ENCODE measurements at regions not wholly inside any gene's neighbourhood (a gene's known extent, or its start where the extent isn't known, plus 50 kb on each side); places are given as distances from the start of the nearest gene placed in this dataset.
"Not testable (repeated sequence)": the region's sequence is repeated elsewhere in the genome, so short reads cannot be mapped to it uniquely, and the experiment has no call there.

DNA sequence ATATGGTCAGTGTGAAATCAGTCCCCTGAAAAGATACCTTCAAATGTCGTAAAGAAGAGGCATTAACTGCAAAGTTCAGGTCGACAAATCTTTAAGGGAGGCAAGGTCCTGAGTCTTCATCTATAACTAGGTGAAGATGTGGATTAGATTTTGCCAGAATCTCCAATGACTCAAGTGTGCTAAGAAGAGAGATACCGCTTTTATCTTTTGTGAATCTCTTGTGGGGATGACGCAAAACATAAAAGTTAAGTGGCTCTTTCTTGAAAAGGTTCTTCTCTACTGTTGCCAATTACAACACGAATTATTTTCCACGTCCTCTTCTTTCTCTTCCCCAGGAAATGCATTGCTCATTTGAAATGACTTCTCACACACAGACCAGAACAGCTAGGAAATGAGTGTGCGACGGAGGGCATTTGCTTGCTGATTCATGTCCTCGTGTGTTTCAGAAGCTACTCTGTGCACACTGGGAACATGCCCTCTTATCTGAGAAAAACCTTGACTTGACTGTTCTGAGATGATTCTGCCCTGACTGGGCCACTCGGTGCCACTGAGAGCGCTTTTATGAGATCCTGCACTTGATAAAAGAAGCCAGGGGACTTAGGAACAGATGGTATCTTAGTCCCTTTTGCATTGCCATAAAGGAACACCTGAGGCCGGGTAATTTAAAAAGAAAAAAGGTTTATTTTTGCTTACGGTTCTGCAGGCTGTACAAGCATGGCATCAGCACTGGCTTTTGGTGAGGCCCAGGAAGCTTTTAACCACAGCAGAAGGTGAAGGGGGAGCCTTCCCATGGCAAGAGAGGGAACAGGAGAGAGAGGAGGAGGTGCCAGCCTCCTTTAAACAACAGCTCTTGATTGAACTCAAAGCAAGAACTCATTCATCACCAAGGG is 169.5 kb upstream of the PFKP start:
- DNase-seq: no peak
- WGBS, 2 donors (ENCODE audit: low coverage in 1 of 2): 63 to 64% methylated on average over 8 to 13 of the region's 13 CpGs

DNA sequence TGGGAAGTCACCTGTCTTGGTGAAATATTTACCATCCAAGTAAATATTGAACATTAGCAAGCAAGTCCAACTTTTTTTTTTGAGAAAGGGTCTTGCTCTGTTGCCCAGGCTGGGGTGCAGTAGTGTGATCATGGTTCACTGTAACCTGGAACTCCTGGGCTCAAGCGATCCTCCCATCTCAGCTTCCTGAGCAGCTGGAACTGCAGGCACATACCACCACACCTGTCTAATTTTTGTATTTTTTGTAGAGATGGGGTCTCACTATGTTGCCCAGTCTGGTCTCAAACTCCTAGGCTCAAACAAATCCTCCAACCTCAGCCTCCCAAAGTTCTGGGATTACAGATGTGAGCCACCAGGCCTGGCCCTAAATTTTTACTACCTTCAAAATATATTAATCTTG is 171.0 kb upstream of the PFKP start:
- H3K27ac ChIP-seq; in situ Hi-C loops (cut with MboI; ENCODE audit: low pct_ligation_motif_present in 1 of 4, low pct_unique_long_range_greater_than_20kb in 1 of 4, low sequenced_read_pairs in 3 of 4); H3K4me3 ChIP-seq; H3K9me3 ChIP-seq; H3K36me3 ChIP-seq; H3K27me3 ChIP-seq; H3K4me1 ChIP-seq; intact Hi-C loops (cut with DNase I; ENCODE audit: low total_unique reads); DNase-seq: not testable (repeated sequence)
- WGBS, 2 donors (ENCODE audit: low coverage in 1 of 2): 84% methylated on average over 1 of the region's 1 CpG; no CpG with 5 or more reads in 1 of the 2 donors

More for the DNA sequence above, 169.5 kb upstream of the PFKP start:
- in situ Hi-C loops (cut with MboI; ENCODE audit: low pct_ligation_motif_present in 1 of 4, low pct_unique_long_range_greater_than_20kb in 1 of 4, low sequenced_read_pairs in 3 of 4): no loop called here
- Histone ChIP-seq H3K36me3 (no peaks in the 10 kb centered on the region), H3K27me3 (no peaks in the 10 kb centered on the region), H3K27ac (no peak overlapping the region), H3K9me3 (no peaks in the 10 kb centered on the region), H3K4me1 (no peaks in the 10 kb centered on the region), H3K4me3 (no peak overlapping the region)
- intact Hi-C loops (cut with DNase I; ENCODE audit: low total_unique reads): no loop called here
- TF ChIP-seq EP300 (IDR thresholded peaks at IDR 0.05; ENCODE audit: low read depth): no peak
- no peak for TF ChIP-seq CTCF (IDR thresholded peaks at IDR 0.05)
- TF ChIP-seq POLR2AphosphoS5 (IDR thresholded peaks at IDR 0.05): no peak
- TF ChIP-seq POLR2A (IDR thresholded peaks at IDR 0.05): no peak

DNA sequence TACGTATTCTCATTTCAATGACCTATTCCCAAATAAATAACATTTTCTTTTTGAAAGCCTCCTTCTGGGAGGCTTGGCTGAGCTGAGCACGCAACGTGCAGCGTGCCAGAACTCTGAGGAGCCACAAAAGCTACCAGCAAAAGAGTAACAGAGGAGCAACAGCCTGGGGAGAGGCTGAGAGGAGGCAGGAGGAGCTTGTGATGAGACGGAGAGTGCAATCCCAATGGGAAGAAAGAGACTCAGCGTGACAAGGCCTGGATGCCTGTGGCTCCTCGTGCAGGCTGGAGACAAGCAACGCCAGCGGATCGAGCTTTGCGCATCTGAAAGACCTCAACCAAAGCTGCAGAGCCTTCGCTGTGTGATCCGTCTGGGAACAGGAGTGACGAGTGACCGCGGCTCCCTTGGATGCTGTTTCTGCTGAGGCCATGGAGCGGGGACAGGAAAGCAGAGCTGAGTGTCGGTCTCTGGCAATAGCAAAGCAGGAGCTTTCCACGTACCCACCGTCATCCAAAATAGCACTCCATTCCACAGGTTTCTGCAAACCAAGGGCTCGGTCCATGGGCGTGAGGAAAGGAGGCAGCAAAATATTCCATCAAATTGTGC is 171.7 kb upstream of the PFKP start:
- Histone ChIP-seq H3K4me1 (no peaks in the 10 kb centered on the region), H3K27ac (no peak overlapping the region), H3K9me3 (no peaks in the 10 kb centered on the region), H3K27me3 (no peaks in the 10 kb centered on the region), H3K36me3 (no peaks in the 10 kb centered on the region), H3K4me3 (no peak overlapping the region)
- TF ChIP-seq POLR2A (IDR thresholded peaks at IDR 0.05): no peak
- in situ Hi-C loops (cut with MboI; ENCODE audit: low pct_ligation_motif_present in 1 of 4, low pct_unique_long_range_greater_than_20kb in 1 of 4, low sequenced_read_pairs in 3 of 4) (no loop called here), intact Hi-C loops (cut with DNase I; ENCODE audit: low total_unique reads) (no loop called here)
- 73 to 84% methylated on average over 8 to 22 of the region's 22 CpGs for WGBS, 2 donors (ENCODE audit: low coverage in 1 of 2)
- no peak for DNase-seq

GRCh38 chr10:2893991-2894390 is 173.4 kb upstream of the PFKP start:
- Histone ChIP-seq H3K4me1 (no peaks in the 10 kb centered on the region), H3K27ac (no peak overlapping the region), H3K27me3 (no peaks in the 10 kb centered on the region), H3K36me3 (no peaks in the 10 kb centered on the region), H3K4me3 (no peak overlapping the region), H3K9me3 (no peaks in the 10 kb centered on the region)
- WGBS, 2 donors (ENCODE audit: low coverage in 1 of 2): 90 to 94% methylated on average over 6 to 16 of the region's 16 CpGs
- in situ Hi-C loops (cut with MboI; ENCODE audit: low pct_ligation_motif_present in 1 of 4, low pct_unique_long_range_greater_than_20kb in 1 of 4, low sequenced_read_pairs in 3 of 4) (no loop called here), intact Hi-C loops (cut with DNase I; ENCODE audit: low total_unique reads) (no loop called here)
- no peak for TF ChIP-seq POLR2AphosphoS5 (IDR thresholded peaks at IDR 0.05)
- no peak for TF ChIP-seq CTCF (IDR thresholded peaks at IDR 0.05)
- TF ChIP-seq POLR2A (IDR thresholded peaks at IDR 0.05): no peak
- TF ChIP-seq EP300 (IDR thresholded peaks at IDR 0.05; ENCODE audit: low read depth): no peak
- DNase-seq: no peak

DNA sequence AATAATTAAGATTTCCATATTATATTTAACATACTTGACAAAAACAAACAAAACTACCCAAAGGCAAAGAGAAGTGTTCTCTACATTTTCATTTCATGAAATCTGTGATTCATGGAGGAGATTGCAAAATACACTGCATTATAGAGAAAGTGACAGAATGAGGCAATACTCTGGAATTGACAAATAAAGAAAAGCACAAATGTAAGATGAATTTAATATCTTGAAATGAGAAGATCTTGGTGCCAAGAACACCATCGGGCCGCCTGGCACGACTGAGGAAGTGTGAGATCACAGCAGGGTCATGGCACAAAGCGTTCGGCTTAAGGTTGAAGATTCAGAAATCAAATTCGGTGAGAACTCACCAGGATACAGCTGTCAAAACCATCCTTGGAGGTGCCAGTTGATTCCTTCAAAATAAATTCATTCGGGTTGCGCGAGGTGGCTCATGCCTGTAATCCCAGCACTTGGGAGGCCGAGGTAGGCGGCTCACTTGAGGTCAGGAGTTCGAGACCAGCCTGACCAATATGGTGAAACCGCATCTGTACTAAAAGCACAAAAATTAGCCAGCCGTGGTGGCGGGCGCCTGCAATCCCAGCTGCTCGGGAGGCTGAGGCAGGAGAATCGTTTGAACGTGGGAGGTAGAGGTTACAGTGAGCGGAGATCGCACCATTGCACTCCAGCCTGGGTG is 174.0 kb upstream of the PFKP start:
- Histone ChIP-seq H3K27me3 (no peaks in the 10 kb centered on the region), H3K4me3 (no peak overlapping the region), H3K9me3 (no peaks in the 10 kb centered on the region), H3K27ac (no peak overlapping the region), H3K36me3 (no peaks in the 10 kb centered on the region), H3K4me1 (no peaks in the 10 kb centered on the region)
- WGBS, 2 donors (ENCODE audit: low coverage in 1 of 2): 88 to 89% methylated on average over 21 of the region's 21 CpGs
- in situ Hi-C loops (cut with MboI; ENCODE audit: low pct_ligation_motif_present in 1 of 4, low pct_unique_long_range_greater_than_20kb in 1 of 4, low sequenced_read_pairs in 3 of 4): no loop called here
- intact Hi-C loops (cut with DNase I; ENCODE audit: low total_unique reads): no loop called here
- DNase-seq: no peak
- TF ChIP-seq CTCF (IDR thresholded peaks at IDR 0.05) (no peak), POLR2A (IDR thresholded peaks at IDR 0.05) (no peak), POLR2AphosphoS5 (IDR thresholded peaks at IDR 0.05) (no peak), EP300 (IDR thresholded peaks at IDR 0.05; ENCODE audit: low read depth) (no peak)
